ENCODE measurements at regions not wholly inside any gene's neighbourhood (a gene's known extent, or its start where the extent isn't known, plus 50 kb on each side); places are given as distances from the start of the nearest gene placed in this dataset.
A peak's percentile ranks its signal among the peaks of the same experiment; 100 is the strongest.

GRCh38 chr4:138090150-138090917 lies 151.8 kb downstream of the SLC7A11 start:
- H3K4me3 ChIP-seq (replicated peaks; ENCODE audit: insufficient read depth, low read length): no peak overlapping the region
- TF ChIP-seq SPI1 (IDR thresholded peaks at IDR 0.05; ENCODE audit: borderline replicate concordance, low read depth) (no peak), CTCF (IDR thresholded peaks at IDR 0.05; ENCODE audit: insufficient read depth, low read length) (peak; percentile 36), POLR2AphosphoS5 (IDR thresholded peaks at IDR 0.05; ENCODE audit: low read depth) (no peak), REST (IDR thresholded peaks at IDR 0.05; ENCODE audit: insufficient replicate concordance, low read depth) (no peak)

DNA sequence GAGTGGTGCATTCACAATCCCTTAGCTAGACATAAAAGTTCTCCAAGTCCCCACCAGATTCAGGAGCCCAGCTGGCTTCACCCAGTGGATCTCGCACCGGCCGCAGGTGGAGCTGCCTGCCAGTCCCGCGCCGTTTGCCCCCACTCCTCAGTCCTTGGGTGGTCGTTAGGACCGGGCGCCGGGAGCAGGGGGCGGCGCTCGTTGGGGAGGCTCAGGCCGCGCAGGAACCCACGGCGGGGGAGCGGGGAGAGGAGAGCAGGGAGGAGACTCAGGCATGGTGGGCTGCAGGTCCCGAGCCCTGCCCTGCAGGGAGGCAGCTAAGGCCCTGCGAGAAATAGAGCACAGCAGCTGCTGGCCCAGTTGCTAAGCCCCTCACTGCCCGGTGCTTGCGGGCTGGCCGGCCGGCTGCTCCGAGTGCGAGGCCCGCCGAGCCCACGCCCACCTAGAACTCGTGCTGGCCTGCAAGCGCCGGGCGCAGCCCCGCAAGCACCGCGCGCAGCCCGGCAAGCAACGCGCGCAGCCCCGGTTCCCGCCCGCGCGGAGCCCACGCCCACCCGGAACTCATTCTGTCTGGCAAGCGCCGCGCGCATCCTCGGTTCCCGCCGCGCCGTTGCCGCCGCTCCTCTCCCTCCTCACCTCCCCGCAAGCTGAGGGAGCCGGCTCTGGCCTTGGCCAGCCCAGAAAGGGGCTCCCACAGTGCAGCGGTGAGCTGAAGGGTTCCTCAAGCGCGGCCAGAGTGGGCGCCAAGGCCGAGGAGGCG lies 153.5 kb downstream of the SLC7A11 start:
- Histone ChIP-seq H3K27me3 (ENCODE audit: insufficient read depth, poor library complexity, severe bottlenecking) (no peaks in the 10 kb centered on the region), H3K4me3 (replicated peaks; ENCODE audit: insufficient read depth, low read length) (no peak overlapping the region), H3K27ac (replicated peaks) (no peak overlapping the region)
- no peak for TF ChIP-seq REST (IDR thresholded peaks at IDR 0.05; ENCODE audit: insufficient replicate concordance, low read depth)
- no peak for TF ChIP-seq CTCF (IDR thresholded peaks at IDR 0.05; ENCODE audit: insufficient read depth, low read length)
- TF ChIP-seq POLR2AphosphoS5 (IDR thresholded peaks at IDR 0.05; ENCODE audit: low read depth): no peak
- no peak for TF ChIP-seq GABPA (IDR thresholded peaks at IDR 0.05; ENCODE audit: low read depth)
- DNase-seq (ENCODE audit: low read depth in 1 of 2, low spot score in 1 of 2): no peak

More at GRCh38 chr4:138090150-138090917, 151.8 kb downstream of the SLC7A11 start:
- peaks cover 2% of the 10 kb centered on the region for H3K27me3 ChIP-seq (ENCODE audit: insufficient read depth, poor library complexity, severe bottlenecking)
- peak; percentile 3 to 58 for DNase-seq (ENCODE audit: low read depth in 1 of 2, low spot score in 1 of 2)
- H3K27ac ChIP-seq (replicated peaks): no peak overlapping the region

DNA sequence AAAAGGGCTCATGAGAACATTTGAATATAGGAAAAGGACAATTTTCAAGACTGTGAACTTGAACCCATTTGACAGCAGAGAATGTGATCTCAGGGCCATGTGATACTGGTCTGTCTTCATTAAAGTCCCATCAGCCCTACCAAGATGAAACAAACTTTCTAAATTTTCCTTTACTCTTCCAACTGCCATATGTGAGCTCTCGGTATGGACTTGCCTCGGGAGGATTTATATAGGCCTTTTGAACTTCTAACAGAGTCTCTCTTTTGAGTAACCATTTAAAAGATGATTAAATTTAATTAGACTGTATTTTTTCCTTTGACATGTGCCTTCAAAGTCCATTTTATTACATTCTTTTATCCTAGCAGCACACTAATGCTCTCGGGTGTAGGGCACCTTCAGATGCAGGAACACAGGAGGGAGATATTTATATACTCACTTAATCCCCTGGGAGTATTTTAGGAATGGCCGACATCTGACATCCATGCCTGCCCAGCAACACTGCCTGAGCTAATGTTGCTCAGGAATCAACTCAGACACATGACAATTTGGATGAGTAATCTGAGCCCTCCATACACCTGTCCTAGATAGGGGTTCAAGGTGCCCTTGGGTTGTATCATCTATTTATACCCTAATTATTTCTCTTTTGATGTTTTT lies 155.0 kb downstream of the SLC7A11 start:
- no peaks in the 10 kb centered on the region for H3K27me3 ChIP-seq (ENCODE audit: insufficient read depth, poor library complexity, severe bottlenecking)
- TF ChIP-seq SPI1 (IDR thresholded peaks at IDR 0.05; ENCODE audit: borderline replicate concordance, low read depth) (no peak), POLR2AphosphoS5 (IDR thresholded peaks at IDR 0.05; ENCODE audit: low read depth) (no peak), REST (IDR thresholded peaks at IDR 0.05; ENCODE audit: insufficient replicate concordance, low read depth) (no peak), CTCF (IDR thresholded peaks at IDR 0.05; ENCODE audit: insufficient read depth, low read length) (no peak), GABPA (IDR thresholded peaks at IDR 0.05; ENCODE audit: low read depth) (no peak)
- no peak for DNase-seq (ENCODE audit: low read depth in 1 of 2, low spot score in 1 of 2)
- H3K4me3 ChIP-seq (replicated peaks; ENCODE audit: insufficient read depth, low read length): no peak overlapping the region
- no peak overlapping the region for H3K27ac ChIP-seq (replicated peaks)
